GM12892 (cell line): ENCODE measurements at regions not wholly inside any gene's neighbourhood (a gene's known extent, or its start where the extent isn't known, plus 50 kb on each side); places are given as distances from the start of the nearest gene placed in this dataset.

Experiments
- POLR2A ChIP-seq: IDR thresholded peaks from 2 replicates; pipeline ENCODE4 v1.6.1; 2011; ENCODE audit warnings: low read depth, low read length, control low read depth
- POLR2AphosphoS5 ChIP-seq: IDR thresholded peaks from 2 replicates; pipeline ENCODE4 v1.6.1; 2011; ENCODE audit warnings: low read depth, low read length, control low read depth

DNA sequence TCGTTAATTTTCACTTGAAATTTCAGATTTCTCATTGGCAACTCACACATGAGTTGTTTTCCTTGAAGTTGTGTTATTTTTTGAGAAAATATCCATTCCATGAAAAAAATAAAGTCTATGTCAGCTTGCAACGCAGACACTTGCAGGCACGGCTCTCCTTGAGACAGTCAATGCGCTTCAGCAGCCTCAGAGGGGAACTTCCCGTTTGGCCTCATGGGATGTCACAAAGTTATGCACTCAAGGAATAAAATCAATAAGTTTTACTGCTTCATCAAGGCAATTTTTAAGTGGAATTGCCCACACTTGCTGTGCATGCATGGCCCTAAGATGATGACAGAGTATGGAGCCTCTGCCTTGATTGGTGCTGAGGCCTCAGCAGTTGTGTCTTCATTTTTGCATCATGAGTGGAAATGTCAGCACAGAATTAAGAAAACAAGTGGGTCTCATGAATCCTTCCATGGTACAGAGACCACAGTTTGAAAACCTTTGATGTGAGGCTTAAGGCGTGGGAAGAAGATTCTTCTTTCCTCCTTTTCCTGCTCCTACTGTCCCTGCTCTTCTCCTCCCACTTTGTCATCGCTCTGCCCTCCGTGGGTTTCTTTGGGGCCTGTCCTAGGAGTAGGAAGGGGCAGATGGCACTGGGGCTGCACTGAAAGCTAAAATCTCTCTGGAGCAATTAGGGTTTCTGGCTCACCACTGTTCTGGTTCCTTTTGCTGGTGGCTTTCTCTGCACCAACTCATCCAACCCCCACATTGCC is 509.0 kb upstream of the B3GAT1 start:
- no peak for TF ChIP-seq POLR2AphosphoS5
- TF ChIP-seq POLR2A, result no peak
